H7 (cell line): ENCODE measurements at regions not wholly inside any gene's neighbourhood (a gene's known extent, or its start where the extent isn't known, plus 50 kb on each side); places are given as distances from the start of the nearest gene placed in this dataset.

Experiments
- DNase-seq: peaks from one replicate; pipeline ENCODE4 v3.0.0; 2012
- H3K27me3 ChIP-seq: 2 replicates; pipeline ENCODE4 v1.6.0; 2011; ENCODE audit warnings: mild to moderate bottlenecking, low read length; ENCODE audit not compliant: control insufficient read depth, insufficient read depth
- H3K36me3 ChIP-seq: replicated peaks from 2 replicates; pipeline ENCODE4 v1.5.1; 2011; ENCODE audit warnings: low read length; ENCODE audit not compliant: control insufficient read depth, insufficient read depth
- H3K4me3 ChIP-seq: 2 replicates; pipeline ENCODE4 v1.5.1; 2011; ENCODE audit warnings: low read depth, mild to moderate bottlenecking, control low read depth, low read length, moderate library complexity; ENCODE audit not compliant: insufficient read depth

- no peaks in the 10 kb centered on the region for H3K36me3 ChIP-seq
- H3K27me3 ChIP-seq, result no peaks in the 10 kb centered on the region
- no peak for DNase-seq
- no peak overlapping the region for H3K4me3 ChIP-seq
These were observed 376.3 kb upstream of the MYT1L start for GRCh38 chr2:2707206-2707991.

GRCh38 chr2:2706306-2706705 lies 375.2 kb upstream of the MYT1L start:
- no peaks in the 10 kb centered on the region for H3K27me3 ChIP-seq
- H3K36me3 ChIP-seq, result no peaks in the 10 kb centered on the region
- no peak for DNase-seq
- H3K4me3 ChIP-seq, result no peak overlapping the region

- H3K36me3 ChIP-seq, result no peaks in the 10 kb centered on the region
- no peak for DNase-seq
- no peaks in the 10 kb centered on the region for H3K27me3 ChIP-seq
- H3K4me3 ChIP-seq, result no peak overlapping the region
These were observed 374.8 kb upstream of the MYT1L start for GRCh38 chr2:2705871-2706270.

DNA sequence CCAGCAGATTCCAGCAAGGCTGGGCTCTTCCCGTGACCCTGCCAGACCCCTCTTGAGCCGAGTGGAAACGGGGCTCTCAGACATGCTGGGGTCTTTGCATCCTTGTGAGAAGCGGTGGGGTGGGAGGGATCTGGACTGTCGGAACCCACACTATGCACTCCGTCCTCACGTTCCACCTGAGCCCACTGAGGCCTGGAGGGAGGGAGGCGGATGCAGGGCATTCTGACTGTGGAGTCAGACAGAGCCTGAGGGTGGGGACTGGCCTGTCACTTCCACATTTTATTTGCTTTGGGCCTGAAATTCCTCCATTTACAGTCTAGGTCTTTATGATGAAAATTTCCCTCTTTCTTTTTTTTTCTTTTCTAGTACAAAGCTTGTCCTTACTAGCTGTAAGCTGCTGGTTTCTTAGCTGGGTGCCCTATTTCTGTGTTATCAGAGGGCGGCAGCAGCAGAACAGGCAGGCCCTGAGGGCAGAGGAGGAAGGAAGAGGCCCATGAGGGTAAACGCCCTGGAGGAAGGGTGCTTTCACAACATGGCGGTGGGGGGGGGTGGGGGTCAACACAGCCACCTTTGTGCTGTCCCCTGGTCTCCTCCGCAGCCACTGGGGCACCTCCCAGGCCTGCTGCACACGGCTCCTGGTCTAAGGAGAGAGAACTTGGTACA lies 373.5 kb upstream of the MYT1L start:
- Histone ChIP-seq H3K36me3 (no peaks in the 10 kb centered on the region), H3K4me3 (no peak overlapping the region), H3K27me3 (no peaks in the 10 kb centered on the region)
- no peak for DNase-seq

DNA sequence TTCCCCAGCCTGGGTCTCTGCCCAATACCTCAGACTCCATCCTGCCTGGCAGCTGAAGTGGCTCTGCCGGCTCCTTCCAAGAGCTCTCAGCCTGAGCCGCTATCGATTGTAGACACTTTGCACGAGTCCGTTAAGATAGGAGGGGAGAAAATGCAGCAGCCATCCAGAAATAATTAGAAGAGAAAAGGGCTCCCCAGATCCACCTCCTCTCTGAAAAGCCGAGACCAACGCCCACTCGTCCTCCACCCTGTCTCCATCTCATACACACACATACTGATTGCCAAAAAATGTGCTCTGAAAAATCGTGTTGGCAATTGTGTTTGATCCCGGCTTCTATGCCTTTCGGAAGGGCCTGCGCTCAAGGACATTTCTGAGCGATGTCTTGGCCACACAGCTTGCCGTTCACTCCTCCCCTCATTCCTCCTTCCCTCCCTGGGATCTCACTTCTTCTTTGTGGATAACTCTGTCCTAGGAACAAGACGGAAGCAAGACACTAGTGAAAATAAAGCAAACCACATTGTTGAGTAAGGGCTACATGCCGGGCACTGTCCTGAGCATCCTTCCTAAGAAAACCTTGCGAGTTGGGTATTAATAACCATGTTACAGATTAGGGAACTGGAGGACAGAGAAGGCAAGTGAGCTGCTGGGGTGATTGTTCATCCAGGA lies 372.8 kb upstream of the MYT1L start:
- no peak for DNase-seq
- no peaks in the 10 kb centered on the region for H3K36me3 ChIP-seq
- H3K27me3 ChIP-seq, result no peaks in the 10 kb centered on the region
- no peak overlapping the region for H3K4me3 ChIP-seq

DNA sequence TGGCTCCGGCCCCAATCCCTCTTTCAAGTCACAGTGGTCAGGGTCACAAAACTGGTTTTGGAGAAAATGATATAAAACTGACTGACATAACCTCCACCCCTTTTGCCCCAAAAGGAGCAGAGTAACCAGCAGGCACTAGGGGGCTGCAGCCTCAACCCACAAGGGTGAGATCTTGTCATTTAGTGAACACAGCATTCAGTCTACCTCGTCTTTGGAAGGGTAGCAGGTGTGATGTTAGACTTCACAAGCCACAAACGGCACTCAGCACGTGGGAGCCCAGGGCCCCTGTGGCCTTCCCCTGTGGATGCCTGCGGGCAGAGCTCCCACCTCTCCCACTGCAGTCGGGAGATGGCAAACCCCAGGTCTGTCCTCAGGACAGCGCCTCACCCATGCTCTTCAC lies 372.1 kb upstream of the MYT1L start:
- no peaks in the 10 kb centered on the region for H3K27me3 ChIP-seq
- H3K36me3 ChIP-seq, result no peaks in the 10 kb centered on the region
- DNase-seq, result no peak
- H3K4me3 ChIP-seq, result no peak overlapping the region

DNA sequence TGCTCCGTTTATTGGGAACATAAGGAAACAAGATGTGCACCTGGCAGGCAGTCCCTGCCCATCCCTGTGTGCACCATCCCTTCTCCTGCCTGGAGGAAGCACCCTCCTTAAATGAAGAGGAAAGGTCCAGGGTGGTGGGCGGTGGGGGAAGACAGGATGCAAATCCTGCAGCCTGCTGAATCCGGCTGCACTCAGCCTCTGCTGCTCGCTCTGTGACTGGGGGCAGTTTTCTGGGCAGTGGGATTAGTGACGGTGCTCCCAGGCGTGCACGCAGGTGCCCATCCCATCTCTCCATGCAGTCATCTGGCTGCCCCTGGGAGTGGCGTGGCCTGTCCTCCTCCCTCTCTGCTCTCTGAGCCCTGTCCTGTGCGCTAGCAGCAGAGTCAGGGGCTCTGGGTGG lies 371.3 kb upstream of the MYT1L start:
- Histone ChIP-seq H3K27me3 (no peaks in the 10 kb centered on the region), H3K4me3 (no peak overlapping the region), H3K36me3 (no peaks in the 10 kb centered on the region)
- DNase-seq, result no peak

- H3K36me3 ChIP-seq, result no peaks in the 10 kb centered on the region
- H3K27me3 ChIP-seq, result no peaks in the 10 kb centered on the region
- no peak for DNase-seq
- no peak overlapping the region for H3K4me3 ChIP-seq
These were observed 370.7 kb upstream of the MYT1L start for GRCh38 chr2:2701813-2702212.

DNA sequence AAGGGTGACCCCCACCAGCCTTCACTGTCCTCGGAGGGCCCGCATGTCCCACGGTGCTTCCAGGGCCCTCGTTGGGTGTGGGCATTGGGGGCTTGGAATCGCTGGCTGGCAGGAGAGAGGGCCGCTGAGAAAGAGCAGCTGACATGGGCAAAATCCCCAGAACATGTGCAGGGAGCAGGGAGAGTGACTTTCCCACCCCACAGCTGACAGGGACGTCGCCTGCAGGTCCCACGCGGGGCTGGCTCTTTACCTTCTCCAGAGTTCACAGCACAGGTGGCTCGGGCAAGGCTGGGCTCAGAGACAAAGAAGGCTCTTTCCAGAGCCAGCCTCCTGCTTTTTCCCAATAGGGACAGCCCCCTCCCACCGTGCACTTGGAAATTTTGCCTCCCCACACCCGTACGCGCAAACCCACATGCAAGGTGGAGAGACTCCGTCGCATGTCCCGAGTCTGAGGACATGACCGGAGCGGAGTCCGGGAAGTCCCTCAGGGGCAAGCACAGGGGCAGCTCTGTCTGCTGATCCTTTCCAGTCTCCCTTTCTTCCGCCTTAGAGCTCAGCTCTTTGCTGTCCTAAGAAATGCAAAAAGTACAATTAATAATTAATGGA lies 370.2 kb upstream of the MYT1L start:
- Histone ChIP-seq H3K27me3 (no peaks in the 10 kb centered on the region), H3K4me3 (no peak overlapping the region), H3K36me3 (no peaks in the 10 kb centered on the region)
- no peak for DNase-seq

DNA sequence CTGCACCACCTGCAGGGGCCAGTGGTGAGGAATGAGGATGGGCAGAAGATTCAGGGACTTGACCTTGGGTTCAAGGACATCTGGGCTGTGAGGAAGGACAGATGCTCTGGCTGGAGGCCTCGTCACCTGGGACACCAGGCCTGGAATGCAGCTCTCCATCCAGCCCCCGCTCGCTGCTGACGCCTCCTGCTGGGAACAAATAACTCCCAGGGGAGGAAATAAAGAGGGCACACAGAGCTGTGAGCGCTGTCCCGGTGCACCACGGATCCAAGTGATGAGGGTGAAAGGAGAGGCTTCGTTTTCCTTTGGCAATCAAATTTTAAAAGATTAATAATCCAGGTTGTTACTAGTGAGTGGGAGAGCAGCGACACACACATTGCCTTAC lies 368.0 kb upstream of the MYT1L start:
- peak; percentile 76 for DNase-seq
- H3K36me3 ChIP-seq, result no peaks in the 10 kb centered on the region
- H3K27me3 ChIP-seq, result no peaks in the 10 kb centered on the region
- no peak overlapping the region for H3K4me3 ChIP-seq

DNA sequence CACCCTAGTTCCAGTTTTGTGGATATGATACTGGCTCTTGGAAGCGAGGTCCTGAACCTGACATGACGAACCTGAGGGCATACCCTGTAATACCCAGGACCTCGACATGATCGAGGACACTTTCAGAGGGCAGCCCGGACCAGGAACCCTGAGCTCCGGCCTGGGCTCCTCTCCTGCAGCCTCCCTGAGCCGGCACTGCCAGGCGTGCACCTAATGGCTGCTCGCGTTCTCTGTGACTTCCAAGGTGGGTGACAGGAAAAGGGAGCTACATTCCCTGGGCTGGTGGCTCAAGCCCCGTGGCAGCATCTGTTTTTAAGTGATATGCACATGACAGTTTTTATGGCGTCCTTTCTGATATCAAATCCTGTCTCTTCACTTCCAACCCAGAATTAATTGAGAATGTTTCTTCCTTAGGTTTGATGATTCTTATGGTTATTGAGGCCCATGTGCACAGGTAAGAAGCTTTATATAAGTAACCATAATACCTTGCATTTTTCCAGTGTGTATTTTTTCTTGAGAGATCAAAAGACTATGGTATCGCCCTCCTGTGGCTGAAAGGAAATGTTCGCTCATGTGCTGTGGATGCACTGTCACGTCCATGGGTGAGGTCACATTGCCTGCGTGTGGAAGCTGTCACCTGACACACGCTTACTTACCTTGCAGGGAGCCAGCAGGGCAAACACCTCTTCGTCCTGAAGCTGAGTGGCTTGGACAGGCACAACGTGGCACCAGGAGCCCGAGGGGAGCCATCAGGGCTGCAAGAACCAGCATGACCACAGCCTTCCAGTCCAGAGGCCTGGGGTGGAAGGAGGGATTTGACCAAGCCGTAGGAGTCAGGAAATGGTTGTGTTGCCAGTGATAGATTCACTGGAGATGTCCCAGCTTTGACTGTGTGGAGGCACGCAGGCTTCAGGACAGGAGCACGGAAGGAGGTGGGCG lies 367.4 kb upstream of the MYT1L start:
- Histone ChIP-seq H3K4me3 (no peak overlapping the region), H3K36me3 (no peaks in the 10 kb centered on the region), H3K27me3 (no peaks in the 10 kb centered on the region)
- DNase-seq, result peak; percentile 72

DNA sequence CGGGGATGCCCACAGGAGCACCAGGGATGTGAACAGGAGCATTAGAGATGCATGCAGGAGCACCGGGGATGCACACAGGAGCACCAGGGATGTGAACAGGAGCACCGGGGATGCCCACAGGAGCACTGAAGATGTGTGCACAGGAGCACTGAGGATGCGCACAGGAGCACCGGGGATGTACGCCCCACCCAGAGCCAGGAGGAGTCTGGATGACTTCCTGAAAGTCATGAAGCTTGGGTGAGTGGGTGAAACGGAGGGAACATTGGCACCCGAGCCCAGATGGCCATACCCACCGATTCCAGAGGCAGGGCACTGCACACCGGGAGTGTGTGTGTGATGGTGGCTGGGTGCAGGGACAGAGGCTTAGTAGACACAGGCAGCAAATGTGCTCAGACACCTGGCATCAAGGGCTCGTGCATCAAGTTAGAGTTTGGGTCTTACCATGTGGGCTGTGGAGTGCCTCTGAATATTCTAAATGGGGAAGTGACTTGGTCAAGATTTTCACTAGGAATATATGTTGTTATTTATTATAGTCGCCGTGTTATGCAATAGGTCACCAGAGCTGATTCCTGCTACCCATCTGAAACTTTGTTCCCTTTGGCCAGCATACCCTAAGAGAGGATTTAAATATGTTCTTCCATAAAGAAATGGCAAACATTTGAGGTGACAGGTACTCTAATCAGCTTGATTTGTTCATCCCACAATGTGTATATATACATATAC lies 365.8 kb upstream of the MYT1L start:
- Histone ChIP-seq H3K27me3 (no peaks in the 10 kb centered on the region), H3K4me3 (no peak overlapping the region), H3K36me3 (no peaks in the 10 kb centered on the region)
- no peak for DNase-seq

- H3K27me3 ChIP-seq, result no peaks in the 10 kb centered on the region
- no peak overlapping the region for H3K4me3 ChIP-seq
- no peaks in the 10 kb centered on the region for H3K36me3 ChIP-seq
- DNase-seq, result no peak
These were observed 365.2 kb upstream of the MYT1L start for GRCh38 chr2:2696325-2696724.
